ENCODE measurements at regions not wholly inside any gene's neighbourhood (a gene's known extent, or its start where the extent isn't known, plus 50 kb on each side); places are given as distances from the start of the nearest gene placed in this dataset.
"Not testable (repeated sequence)": the region's sequence is repeated elsewhere in the genome, so short reads cannot be mapped to it uniquely, and the experiment has no call there.

GRCh38 chr5:72705178-72705577 is 111.3 kb upstream of the TNPO1 start:
- TF ChIP-seq CTCF (IDR thresholded peaks at IDR 0.05), result no peak
- no peak overlapping the region for H3K27ac ChIP-seq
- H3K4me3 ChIP-seq, result no peak overlapping the region
- no peak for DNase-seq (ENCODE audit: low spot score)

GRCh38 chr5:72703876-72704275 is 112.6 kb upstream of the TNPO1 start:
- no peak for DNase-seq (ENCODE audit: low spot score)
- TF ChIP-seq CTCF (IDR thresholded peaks at IDR 0.05), result no peak
- no peak overlapping the region for H3K27ac ChIP-seq
- no peak overlapping the region for H3K4me3 ChIP-seq

- Histone ChIP-seq H3K27ac (no peak overlapping the region), H3K4me3 (no peak overlapping the region)
- no peak for DNase-seq (ENCODE audit: low spot score)
- TF ChIP-seq CTCF (IDR thresholded peaks at IDR 0.05), result no peak
Measured at GRCh38 chr5:72702881-72703434, 113.5 kb upstream of the TNPO1 start.

GRCh38 chr5:72702105-72702504 is 114.4 kb upstream of the TNPO1 start:
- H3K4me3 ChIP-seq; H3K27ac ChIP-seq; DNase-seq (ENCODE audit: low spot score): not testable (repeated sequence)

- DNase-seq (ENCODE audit: low spot score), result no peak
- no peak overlapping the region for H3K27ac ChIP-seq
Measured at GRCh38 chr5:72698481-72698880, 118.0 kb upstream of the TNPO1 start.

GRCh38 chr5:72697622-72698021 is 118.8 kb upstream of the TNPO1 start:
- no peak overlapping the region for H3K27ac ChIP-seq
- no peak for TF ChIP-seq CTCF (IDR thresholded peaks at IDR 0.05)
- H3K4me3 ChIP-seq, result no peak overlapping the region
- DNase-seq (ENCODE audit: low spot score), result no peak

More at GRCh38 chr5:72698481-72698880, 118.0 kb upstream of the TNPO1 start:
- no peak for TF ChIP-seq CTCF (IDR thresholded peaks at IDR 0.05)
- H3K4me3 ChIP-seq, result no peak overlapping the region

GRCh38 chr5:72695659-72696058 is 120.8 kb upstream of the TNPO1 start:
- TF ChIP-seq CTCF (IDR thresholded peaks at IDR 0.05), result no peak
- Histone ChIP-seq H3K27ac (no peak overlapping the region), H3K4me3 (no peak overlapping the region)
- DNase-seq (ENCODE audit: low spot score), result no peak

- Histone ChIP-seq H3K27ac (no peak overlapping the region), H3K4me3 (no peak overlapping the region)
- DNase-seq (ENCODE audit: low spot score), result no peak
- no peak for TF ChIP-seq CTCF (IDR thresholded peaks at IDR 0.05)
Measured at GRCh38 chr5:72694856-72695255, 121.6 kb upstream of the TNPO1 start.
